ENCODE measurements at regions not wholly inside any gene's neighbourhood (a gene's known extent, or its start where the extent isn't known, plus 50 kb on each side); places are given as distances from the start of the nearest gene placed in this dataset.

DNA sequence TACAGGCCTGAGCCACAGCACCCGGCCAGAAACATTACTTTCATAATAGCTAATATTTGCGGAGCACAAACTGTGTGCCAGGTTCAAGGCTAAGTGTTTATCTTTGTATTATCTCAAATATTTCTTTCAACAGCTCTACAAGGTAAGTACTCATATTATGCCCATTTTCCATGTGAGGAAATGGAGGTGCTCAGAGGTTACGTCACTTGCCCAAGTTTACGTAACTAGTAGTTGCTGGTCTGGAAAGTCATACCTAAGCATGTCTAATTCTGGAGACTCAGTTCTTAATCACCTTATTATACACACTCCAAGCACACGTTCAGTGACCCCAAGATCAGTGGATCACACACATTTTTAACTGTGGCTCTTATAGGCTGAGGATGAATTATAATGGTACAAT lies 177.5 kb downstream of the OXSM start:
- 64 to 82% methylated on average over 5 of the region's 5 CpGs for WGBS, 2 donors
- TF ChIP-seq, protein P1, sequence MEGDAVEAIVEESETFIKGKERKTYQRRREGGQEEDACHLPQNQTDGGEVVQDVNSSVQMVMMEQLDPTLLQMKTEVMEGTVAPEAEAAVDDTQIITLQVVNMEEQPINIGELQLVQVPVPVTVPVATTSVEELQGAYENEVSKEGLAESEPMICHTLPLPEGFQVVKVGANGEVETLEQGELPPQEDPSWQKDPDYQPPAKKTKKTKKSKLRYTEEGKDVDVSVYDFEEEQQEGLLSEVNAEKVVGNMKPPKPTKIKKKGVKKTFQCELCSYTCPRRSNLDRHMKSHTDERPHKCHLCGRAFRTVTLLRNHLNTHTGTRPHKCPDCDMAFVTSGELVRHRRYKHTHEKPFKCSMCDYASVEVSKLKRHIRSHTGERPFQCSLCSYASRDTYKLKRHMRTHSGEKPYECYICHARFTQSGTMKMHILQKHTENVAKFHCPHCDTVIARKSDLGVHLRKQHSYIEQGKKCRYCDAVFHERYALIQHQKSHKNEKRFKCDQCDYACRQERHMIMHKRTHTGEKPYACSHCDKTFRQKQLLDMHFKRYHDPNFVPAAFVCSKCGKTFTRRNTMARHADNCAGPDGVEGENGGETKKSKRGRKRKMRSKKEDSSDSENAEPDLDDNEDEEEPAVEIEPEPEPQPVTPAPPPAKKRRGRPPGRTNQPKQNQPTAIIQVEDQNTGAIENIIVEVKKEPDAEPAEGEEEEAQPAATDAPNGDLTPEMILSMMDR (IDR thresholded peaks at IDR 0.05; ENCODE audit: control extremely low read depth, extremely low read depth): no peak

DNA sequence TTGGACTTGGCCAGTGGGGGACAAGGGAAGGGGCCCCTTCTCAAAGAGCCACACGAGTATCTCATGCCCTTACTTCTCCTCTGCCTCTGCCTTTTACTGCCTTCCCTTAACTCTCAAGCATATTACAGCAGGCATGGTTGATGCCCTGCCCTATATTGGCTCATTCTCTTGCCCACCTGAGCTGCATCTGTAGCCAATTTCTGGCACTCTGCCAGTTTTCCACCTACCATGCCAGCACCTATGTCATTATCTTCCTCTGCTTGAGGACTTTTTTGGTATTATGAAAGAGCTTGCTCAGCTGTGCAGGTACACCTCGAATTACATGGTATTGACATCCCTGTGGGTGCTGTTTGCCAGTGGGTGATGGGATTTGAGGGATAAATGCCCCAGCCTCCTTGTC lies 181.8 kb downstream of the OXSM start:
- WGBS, 2 donors: 68 to 70% methylated on average over 2 of the region's 2 CpGs
- Histone ChIP-seq H3K36me3 (ENCODE audit: control insufficient read depth in 4 of 4, insufficient read depth in 4 of 4, low read length in 4 of 4) (no peaks in the 10 kb centered on the region), H3K9ac (ENCODE audit: insufficient read depth in 1 of 2, low read length in 2 of 2) (no peak overlapping the region), H3K4me3 (no peak overlapping the region), H3K27ac (ENCODE audit: low read depth in 1 of 2, low read length in 1 of 2) (no peak overlapping the region), H3K9me3 (ENCODE audit: control insufficient read depth in 4 of 4, insufficient read depth in 3 of 4, low read length in 3 of 4) (no peaks in the 10 kb centered on the region), H3K27me3 (ENCODE audit: control insufficient read depth in 3 of 3, insufficient read depth in 3 of 3, low read length in 2 of 3) (peaks cover 0 to 2% (median 0%) of the 10 kb centered on the region in 3 donors), H3K4me1 (ENCODE audit: control insufficient read depth in 5 of 5, insufficient read depth in 5 of 5, low read length in 5 of 5) (no peaks in the 10 kb centered on the region)
- TF ChIP-seq, protein P1 (IDR thresholded peaks at IDR 0.05; ENCODE audit: control extremely low read depth, extremely low read depth): no peak
- no peak for DNase-seq
- ATAC-seq (ENCODE audit: insufficient read depth, low FRiP score): no peak

More for the DNA sequence above, 177.5 kb downstream of the OXSM start:
- no peaks in the 10 kb centered on the region for H3K36me3 ChIP-seq (ENCODE audit: control insufficient read depth in 4 of 4, insufficient read depth in 4 of 4, low read length in 4 of 4)
- no peak overlapping the region for H3K4me3 ChIP-seq
- H3K4me1 ChIP-seq (ENCODE audit: control insufficient read depth in 5 of 5, insufficient read depth in 5 of 5, low read length in 5 of 5): peaks cover 0 to 10% (median 0%) of the 10 kb centered on the region in 5 donors
- ATAC-seq (ENCODE audit: insufficient read depth, low FRiP score): no peak
- H3K9ac ChIP-seq (ENCODE audit: insufficient read depth in 1 of 2, low read length in 2 of 2): no peak overlapping the region
- H3K27me3 ChIP-seq (ENCODE audit: control insufficient read depth in 3 of 3, insufficient read depth in 3 of 3, low read length in 2 of 3): no peaks in the 10 kb centered on the region
- no peak for DNase-seq
- H3K27ac ChIP-seq (ENCODE audit: low read depth in 1 of 2, low read length in 1 of 2): no peak overlapping the region
- peaks cover 0 to 2% (median 0%) of the 10 kb centered on the region in 4 donors for H3K9me3 ChIP-seq (ENCODE audit: control insufficient read depth in 4 of 4, insufficient read depth in 3 of 4, low read length in 3 of 4)

DNA sequence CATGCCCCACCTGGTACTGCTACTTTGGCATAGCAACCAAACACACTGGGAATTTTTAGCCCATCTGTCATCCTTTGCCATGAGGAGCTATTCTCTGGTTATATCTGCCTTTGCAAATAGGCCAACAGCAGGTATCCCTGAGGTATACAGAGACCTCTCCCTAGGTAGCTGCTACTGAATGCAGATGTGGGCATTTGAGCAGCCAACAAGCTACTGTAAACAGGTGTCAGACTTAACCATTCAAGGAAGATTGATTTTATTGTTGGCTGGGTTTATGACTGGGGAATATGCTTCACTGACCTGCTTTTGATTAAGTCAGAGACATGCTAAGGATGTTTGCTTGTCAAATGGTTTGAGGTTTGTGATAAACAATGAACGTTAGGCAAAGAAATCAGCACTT lies 183.2 kb downstream of the OXSM start:
- 46 to 68% methylated on average over 1 of the region's 1 CpG for WGBS, 2 donors
- Histone ChIP-seq H3K27ac (ENCODE audit: low read depth in 1 of 2, low read length in 1 of 2) (no peak overlapping the region), H3K4me3 (no peak overlapping the region), H3K4me1 (ENCODE audit: control insufficient read depth in 5 of 5, insufficient read depth in 5 of 5, low read length in 5 of 5) (no peaks in the 10 kb centered on the region), H3K27me3 (ENCODE audit: control insufficient read depth in 3 of 3, insufficient read depth in 3 of 3, low read length in 2 of 3) (peaks cover 0 to 2% (median 0%) of the 10 kb centered on the region in 3 donors), H3K9me3 (ENCODE audit: control insufficient read depth in 4 of 4, insufficient read depth in 3 of 4, low read length in 3 of 4) (no peaks in the 10 kb centered on the region), H3K36me3 (ENCODE audit: control insufficient read depth in 4 of 4, insufficient read depth in 4 of 4, low read length in 4 of 4) (no peaks in the 10 kb centered on the region), H3K9ac (ENCODE audit: insufficient read depth in 1 of 2, low read length in 2 of 2) (no peak overlapping the region)
- ATAC-seq (ENCODE audit: insufficient read depth, low FRiP score): no peak
- DNase-seq: no peak
- TF ChIP-seq, protein P1 (IDR thresholded peaks at IDR 0.05; ENCODE audit: control extremely low read depth, extremely low read depth): no peak

DNA sequence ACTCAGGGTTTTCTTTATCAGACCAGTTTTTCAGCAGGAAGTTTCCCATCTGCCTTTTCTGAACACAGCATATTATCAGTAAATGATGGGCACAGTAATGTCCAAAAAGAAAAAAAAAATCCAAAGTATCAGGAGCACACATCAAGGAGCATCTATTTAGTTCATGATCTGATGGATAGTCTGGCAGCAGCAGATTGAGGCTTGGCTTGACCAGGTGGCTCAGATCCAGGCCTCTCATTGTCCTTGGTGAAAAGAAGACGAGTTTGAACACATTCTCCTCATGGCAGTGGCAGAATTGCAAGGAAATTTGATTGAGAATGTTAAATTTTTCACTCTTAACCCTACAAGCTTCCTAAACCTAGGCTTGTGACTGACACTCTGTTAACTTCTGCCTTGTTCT lies 192.9 kb downstream of the OXSM start:
- Histone ChIP-seq H3K4me1 (ENCODE audit: control insufficient read depth in 5 of 5, insufficient read depth in 5 of 5, low read length in 5 of 5) (no peaks in the 10 kb centered on the region), H3K36me3 (ENCODE audit: control insufficient read depth in 4 of 4, insufficient read depth in 4 of 4, low read length in 4 of 4) (no peaks in the 10 kb centered on the region), H3K9me3 (ENCODE audit: control insufficient read depth in 4 of 4, insufficient read depth in 3 of 4, low read length in 3 of 4) (no peaks in the 10 kb centered on the region), H3K9ac (ENCODE audit: insufficient read depth in 1 of 2, low read length in 2 of 2) (no peak overlapping the region), H3K4me3 (no peak overlapping the region), H3K27me3 (ENCODE audit: control insufficient read depth in 3 of 3, insufficient read depth in 3 of 3, low read length in 2 of 3) (no peaks in the 10 kb centered on the region), H3K27ac (ENCODE audit: low read depth in 1 of 2, low read length in 1 of 2) (no peak overlapping the region)
- 48 to 57% methylated on average over 1 of the region's 1 CpG for WGBS, 2 donors
- TF ChIP-seq, protein P1 (IDR thresholded peaks at IDR 0.05; ENCODE audit: control extremely low read depth, extremely low read depth): no peak
- ATAC-seq (ENCODE audit: insufficient read depth, low FRiP score) (no peak), DNase-seq (no peak)
